ENCODE measurements at regions not wholly inside any gene's neighbourhood (a gene's known extent, or its start where the extent isn't known, plus 50 kb on each side); places are given as distances from the start of the nearest gene placed in this dataset.
"Not testable (repeated sequence)": the region's sequence is repeated elsewhere in the genome, so short reads cannot be mapped to it uniquely, and the experiment has no call there.

DNA sequence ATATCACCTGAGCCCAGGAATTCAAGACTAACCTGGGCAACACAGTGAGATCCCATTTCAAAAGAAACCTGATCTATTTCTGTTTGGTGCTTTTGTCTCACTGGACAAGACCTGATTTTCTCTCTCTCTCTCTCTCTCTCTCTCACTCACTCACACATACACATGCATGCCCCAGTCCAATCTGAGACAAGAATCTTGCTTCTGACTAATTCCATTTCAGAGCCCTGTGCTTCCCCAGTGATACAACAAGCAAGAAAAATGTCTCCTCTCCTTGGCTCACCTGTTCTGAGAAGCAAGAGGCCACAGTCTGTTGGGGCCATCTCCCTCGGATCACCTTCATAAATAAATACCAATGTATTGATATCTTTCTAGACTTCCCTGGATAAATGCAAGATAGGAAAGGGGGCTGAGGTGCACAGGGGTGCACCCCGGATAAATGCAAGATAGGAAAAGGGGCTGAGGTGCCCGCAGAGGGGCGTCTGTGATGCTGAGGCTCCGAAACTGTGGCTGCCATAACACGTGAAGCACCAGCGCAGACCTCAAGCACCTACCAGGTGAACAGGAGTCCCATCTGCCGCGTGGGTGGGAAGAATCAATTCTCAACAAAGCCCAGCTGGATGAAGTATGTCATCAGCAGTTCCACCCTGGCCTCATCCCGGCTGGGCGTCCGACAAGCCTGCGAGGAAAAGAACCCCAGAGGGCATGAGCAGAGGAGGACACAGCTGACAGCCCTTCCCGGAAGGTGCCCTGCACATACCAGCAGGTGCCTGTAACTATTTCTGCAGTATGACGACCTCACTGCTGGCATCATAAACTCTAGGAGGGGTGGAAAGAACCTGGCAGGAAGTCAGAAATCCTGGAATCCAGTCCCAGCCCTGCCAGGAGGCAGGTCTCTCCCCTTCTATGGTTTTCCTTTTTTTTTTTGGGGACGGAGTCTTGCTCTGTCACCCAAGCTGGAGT, 280.0 kb downstream of the GOLGA6L6 start:
- DNase-seq (ENCODE audit: low read depth) = not testable (repeated sequence)

GRCh38 chr15:20260650-20261049, 280.9 kb downstream of the GOLGA6L6 start:
- not testable (repeated sequence) for DNase-seq (ENCODE audit: low read depth)

GRCh38 chr15:20259559-20260190, 281.9 kb downstream of the GOLGA6L6 start:
- DNase-seq (ENCODE audit: low read depth) = not testable (repeated sequence)

- DNase-seq (ENCODE audit: low read depth) = not testable (repeated sequence)
These were observed 285.2 kb downstream of the GOLGA6L6 start for GRCh38 chr15:20256394-20256793.

DNA sequence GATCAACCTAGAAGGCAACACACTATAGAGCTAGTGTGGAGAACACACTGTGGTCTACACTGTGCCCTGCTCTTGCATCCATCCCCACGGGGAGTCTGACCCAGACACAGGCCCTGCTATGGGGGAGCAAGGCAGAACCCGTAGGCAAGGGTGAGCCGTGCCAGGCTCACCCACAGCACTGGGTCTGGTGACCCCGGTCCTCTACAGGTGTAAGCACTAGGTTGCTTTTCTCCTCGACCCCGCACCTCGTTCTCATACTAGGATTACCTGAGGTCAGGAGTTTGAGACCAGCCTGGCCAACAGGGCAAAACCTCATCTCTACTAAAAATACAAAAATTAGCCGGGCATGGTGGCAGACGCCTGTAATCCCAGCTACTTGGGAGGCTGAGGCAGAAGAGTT, 286.0 kb downstream of the GOLGA6L6 start:
- not testable (repeated sequence) for DNase-seq (ENCODE audit: low read depth)

- not testable (repeated sequence) for DNase-seq (ENCODE audit: low read depth)
These were observed 288.5 kb downstream of the GOLGA6L6 start for GRCh38 chr15:20253047-20253615.

DNA sequence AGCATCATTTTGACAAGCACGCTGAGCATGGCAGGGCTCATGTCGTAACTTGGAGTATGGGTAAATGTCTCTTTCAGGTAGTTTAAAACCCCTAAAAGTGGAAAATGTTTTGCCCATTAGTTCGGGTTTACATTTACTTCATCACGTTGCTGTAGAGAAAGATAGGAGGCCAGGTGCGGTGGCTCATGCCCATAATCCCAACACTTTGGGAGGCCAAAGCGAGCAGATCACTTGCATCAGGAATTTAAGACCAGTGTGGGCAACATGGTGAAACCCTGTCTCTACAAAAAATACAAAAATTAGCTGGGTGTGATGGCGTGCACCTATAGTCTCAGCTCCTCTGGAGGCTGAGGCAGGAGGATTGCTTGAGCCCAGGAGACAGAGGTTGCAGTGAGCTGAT, 289.6 kb downstream of the GOLGA6L6 start:
- not testable (repeated sequence) for DNase-seq (ENCODE audit: low read depth)

GRCh38 chr15:20251214-20252005, 290.2 kb downstream of the GOLGA6L6 start:
- DNase-seq (ENCODE audit: low read depth) = not testable (repeated sequence)

DNA sequence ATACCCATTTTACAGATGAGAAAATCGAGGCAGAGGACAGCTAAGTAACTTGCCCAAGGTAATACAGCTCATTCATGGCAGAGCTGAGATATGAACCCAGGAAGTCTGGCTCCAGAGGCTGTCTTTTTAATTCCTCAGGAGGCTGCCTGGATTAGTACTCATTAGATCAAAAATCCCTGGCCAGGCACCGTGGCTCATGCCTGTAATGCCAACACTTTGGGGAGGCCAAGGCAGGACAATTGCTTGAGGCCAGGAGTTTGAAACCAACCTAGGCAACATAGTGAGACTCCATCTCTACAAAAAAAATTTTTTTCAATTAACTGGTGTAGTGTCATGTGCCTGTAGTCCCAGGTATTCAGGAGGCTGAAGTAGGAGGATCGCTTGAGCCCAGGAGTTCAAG, 291.4 kb downstream of the GOLGA6L6 start:
- DNase-seq (ENCODE audit: low read depth) = not testable (repeated sequence)

DNA sequence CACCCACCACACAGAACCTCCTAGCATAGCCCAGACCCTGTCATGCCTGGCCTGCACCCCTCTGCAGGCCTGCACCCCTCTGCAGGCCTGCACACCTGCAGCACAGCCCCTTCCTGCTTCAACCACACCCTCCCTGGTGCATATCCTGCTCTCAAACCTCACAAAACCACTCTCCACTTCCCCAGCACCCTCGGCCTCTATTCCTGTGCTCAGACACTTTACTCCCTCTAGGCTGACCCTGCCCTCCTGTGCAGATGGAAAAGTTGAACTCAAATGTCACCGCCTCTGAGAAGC, 292.0 kb downstream of the GOLGA6L6 start:
- not testable (repeated sequence) for DNase-seq (ENCODE audit: low read depth)

DNA sequence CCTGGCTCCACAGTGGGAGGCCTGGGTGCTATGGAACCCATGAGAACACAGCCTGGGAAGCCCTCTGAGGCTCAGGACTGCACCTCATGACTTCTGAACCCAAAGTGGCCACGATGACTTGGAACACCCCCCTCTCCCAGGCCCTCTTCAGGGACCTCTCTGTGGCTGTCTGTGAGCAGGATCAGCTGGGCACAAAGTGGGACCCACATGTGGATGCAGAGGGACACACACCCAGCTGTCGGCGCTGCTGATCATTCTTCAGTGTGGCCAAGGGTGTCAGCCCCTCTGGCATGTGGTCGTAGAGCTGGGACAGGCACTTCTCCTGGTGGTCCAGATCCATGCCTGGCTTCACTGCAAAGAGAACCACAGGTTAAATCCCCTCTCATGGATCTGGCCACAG, 293.2 kb downstream of the GOLGA6L6 start:
- DNase-seq (ENCODE audit: low read depth) = not testable (repeated sequence)

- DNase-seq (ENCODE audit: low read depth) = not testable (repeated sequence)
These were observed 294.5 kb downstream of the GOLGA6L6 start for GRCh38 chr15:20247137-20247536.

GRCh38 chr15:20246624-20247023, 295.0 kb downstream of the GOLGA6L6 start:
- DNase-seq (ENCODE audit: low read depth) = not testable (repeated sequence)

DNA sequence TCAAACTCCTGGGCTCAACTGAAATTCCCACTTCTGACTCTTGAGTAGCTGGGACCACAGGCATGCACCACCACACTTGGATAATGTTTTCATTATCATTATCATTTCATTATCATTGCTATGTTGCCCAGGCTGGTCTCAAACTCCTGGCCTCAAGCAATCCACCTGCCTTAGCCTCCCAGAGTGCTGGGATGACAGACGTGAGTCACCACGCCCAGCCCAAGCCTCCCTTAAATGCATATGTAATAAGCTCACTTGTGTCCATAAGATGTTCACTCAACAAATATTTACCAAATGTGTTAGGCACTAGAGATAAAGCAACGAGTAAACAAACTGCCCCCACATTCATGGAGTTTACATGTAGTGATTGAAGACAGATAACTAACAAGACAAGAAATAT, 295.7 kb downstream of the GOLGA6L6 start:
- DNase-seq (ENCODE audit: low read depth) = not testable (repeated sequence)

GRCh38 chr15:20244792-20245191, 296.8 kb downstream of the GOLGA6L6 start:
- DNase-seq (ENCODE audit: low read depth) = not testable (repeated sequence)

DNA sequence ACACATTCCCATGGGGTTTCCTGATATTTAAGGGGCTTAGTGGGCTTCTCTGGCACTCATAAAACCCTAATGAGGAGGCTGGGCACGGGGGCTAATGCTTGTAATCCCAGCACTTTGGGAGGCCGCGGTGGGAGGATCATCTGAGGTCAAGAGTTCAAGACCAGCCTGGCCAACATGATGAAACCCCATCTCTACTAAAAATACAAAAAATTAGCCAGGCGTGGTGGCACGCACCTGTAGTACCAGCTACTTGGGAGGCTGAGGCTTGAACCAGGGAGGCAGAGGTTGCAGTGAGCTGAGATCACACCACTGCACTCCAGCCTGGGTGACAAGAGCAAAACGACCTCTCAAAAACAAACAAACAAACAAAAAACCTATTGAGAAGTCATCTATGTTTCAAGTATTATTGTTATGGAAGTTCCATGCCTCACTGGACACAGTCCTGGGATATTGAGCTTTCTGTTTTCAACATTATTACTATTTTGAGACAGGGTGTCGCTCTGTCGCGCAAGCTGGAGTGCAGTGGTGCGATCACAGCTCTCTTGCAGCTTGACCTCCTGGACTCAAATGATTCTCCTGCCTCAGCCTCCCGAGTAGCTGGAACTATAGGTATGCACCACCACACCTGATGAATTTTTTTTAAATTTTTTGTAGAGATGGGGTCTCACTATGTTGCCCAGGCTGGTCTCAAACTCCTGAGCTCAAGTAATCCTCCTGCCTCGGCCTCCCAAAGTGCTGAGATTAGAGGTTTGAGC, 297.9 kb downstream of the GOLGA6L6 start:
- DNase-seq (ENCODE audit: low read depth) = not testable (repeated sequence)

GRCh38 chr15:20240366-20240917, 301.2 kb downstream of the GOLGA6L6 start:
- not testable (repeated sequence) for DNase-seq (ENCODE audit: low read depth)

DNA sequence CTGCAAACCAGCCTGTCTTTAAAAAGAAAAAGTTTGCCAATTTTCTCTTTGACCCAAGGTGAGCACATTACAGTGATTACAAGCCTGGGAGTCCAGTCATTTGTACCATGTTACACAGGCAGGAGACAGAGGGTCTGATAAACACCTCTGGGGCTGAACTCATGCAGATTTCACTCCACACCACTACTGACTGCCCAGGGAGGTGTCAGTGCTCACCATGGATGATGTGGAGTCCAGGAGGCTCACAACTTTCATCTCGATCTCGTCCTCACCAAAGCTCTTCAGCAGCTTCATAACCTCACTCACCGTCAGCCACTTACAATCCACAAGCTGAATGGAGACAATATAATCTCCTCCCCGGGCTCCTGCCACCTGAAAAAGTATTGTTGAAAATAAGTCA, 302.4 kb downstream of the GOLGA6L6 start:
- not testable (repeated sequence) for DNase-seq (ENCODE audit: low read depth)

- DNase-seq (ENCODE audit: low read depth) = not testable (repeated sequence)
These were observed 304.2 kb downstream of the GOLGA6L6 start for GRCh38 chr15:20237256-20238020.

DNA sequence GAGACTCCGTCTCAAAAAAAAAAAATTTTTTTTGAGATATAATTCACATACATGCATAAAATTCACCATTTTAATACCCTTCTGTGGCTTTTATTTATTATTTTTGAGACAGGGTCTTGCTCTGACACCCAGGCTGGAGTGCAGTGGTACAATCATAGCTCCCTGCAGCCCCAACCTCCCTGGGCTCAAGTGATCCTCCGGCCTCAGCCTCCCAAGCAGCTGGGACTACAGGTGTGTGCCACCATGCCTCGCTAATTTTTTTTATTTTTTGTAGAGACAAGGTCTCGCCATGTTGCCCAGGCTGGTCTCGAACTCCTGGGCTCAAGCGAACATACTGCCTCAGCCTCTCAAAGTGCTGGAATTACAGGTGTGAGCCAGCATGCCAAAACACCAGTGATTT, 305.9 kb downstream of the GOLGA6L6 start:
- not testable (repeated sequence) for DNase-seq (ENCODE audit: low read depth)

Measured in T-helper 22 cell (primary cell).